ENCODE measurements at regions not wholly inside any gene's neighbourhood (a gene's known extent, or its start where the extent isn't known, plus 50 kb on each side); places are given as distances from the start of the nearest gene placed in this dataset.

DNA sequence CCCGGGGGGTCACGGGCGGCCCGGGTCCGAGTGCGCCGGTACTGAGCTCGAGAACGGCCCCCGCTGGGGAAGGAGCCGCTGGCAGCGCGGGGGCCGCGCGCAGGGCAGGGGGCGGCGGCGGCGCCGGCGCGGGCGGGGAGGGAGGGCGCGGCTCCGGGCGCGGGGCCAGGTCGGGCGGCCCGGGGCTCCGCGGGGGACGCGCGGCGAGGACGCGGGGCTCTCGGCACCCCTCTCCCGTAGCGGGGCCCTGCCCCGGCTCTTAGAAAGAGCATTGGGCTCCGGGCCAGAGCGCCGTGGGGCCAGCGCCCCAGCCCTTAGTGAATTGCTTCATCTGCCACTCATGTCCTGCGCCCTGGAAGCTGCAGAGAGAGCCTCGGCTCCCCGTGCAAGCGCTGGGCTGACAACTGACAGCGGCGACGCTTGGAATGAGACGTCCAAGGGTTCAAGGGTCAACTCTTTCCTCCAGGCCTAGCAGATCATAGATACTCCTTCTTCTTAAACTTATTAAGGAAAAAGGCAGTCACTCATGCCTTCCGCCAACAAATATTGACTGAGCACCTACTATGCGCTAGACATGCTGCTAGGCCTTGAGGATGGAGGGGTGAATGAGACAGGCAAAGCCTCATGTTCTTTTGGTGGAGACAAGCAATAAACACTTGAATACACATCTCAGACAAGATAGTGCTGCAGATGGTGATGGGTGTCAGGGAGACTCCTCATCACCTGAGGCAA, 140.8 kb downstream of the SMAD6 start:
- RAD21 ChIA-PET (ENCODE audit: low non-redundant PET in 1 of 2, low total read pairs in 2 of 2, uncharacterized antibody in 2 of 2, unreplicated experiment in 2 of 2): no interaction called here
- H3K4me2 ChIP-seq (ENCODE audit: low read length): peak overlapping the region; percentile 93
- no peaks in the 10 kb centered on the region for H3K27me3 ChIP-seq (ENCODE audit: insufficient read depth, low read length)
- peaks cover 33 to 36% of the 10 kb centered on the region in 2 experiments for H3K4me1 ChIP-seq (ENCODE audit: control insufficient read depth in 1 of 2, insufficient read depth in 2 of 2, low read length in 2 of 2)
- ATAC-seq (peak; percentile 69), DNase-seq (ENCODE audit: low read depth, low spot score) (no peak)
- peak overlapping the region; percentile 41 for H3K9ac ChIP-seq (ENCODE audit: low read length)
- POLR2A ChIA-PET: interaction anchor here (1.1 kb wide), 1 partner anchor 9 kb away, joined by 3 read pairs; no protein-coding TSS in a partner anchor
- intact Hi-C loops (cut with micrococcal nuclease): loop anchor here (5.0 kb wide), 1 partner anchor 41 kb away; no protein-coding TSS in a partner anchor
- no peaks in the 10 kb centered on the region for H4K20me1 ChIP-seq (ENCODE audit: insufficient read depth)
- peak overlapping the region; percentile 88 for H3K27ac ChIP-seq (ENCODE audit: low read depth, low read length)
- H2AFZ ChIP-seq (ENCODE audit: low read depth, low read length, poor library complexity, severe bottlenecking): no peak overlapping the region
- no peaks in the 10 kb centered on the region for H3K9me2 ChIP-seq (ENCODE audit: insufficient read depth)
- no peaks in the 10 kb centered on the region for H3K79me2 ChIP-seq (ENCODE audit: insufficient read depth, low read length)
- H3K36me3 ChIP-seq (ENCODE audit: control insufficient read depth in 1 of 2, insufficient read depth in 2 of 2, low read length in 2 of 2): no peaks in the 10 kb centered on the region
- TF ChIP-seq ELF1 (IDR thresholded peaks at IDR 0.05; ENCODE audit: borderline replicate concordance, low read depth) (no peak), CEBPB (IDR thresholded peaks at IDR 0.05; ENCODE audit: low read depth) (no peak), ZNF274 (IDR thresholded peaks at IDR 0.05; ENCODE audit: low read depth, low read length) (no peak)
- TF ChIP-seq, protein P1, sequence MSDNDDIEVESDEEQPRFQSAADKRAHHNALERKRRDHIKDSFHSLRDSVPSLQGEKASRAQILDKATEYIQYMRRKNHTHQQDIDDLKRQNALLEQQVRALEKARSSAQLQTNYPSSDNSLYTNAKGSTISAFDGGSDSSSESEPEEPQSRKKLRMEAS (IDR thresholded peaks at IDR 0.05): peak; percentile 28; the same call in 1 of the 2 replicates
- CTCF ChIA-PET: interaction anchor here (0.6 to 1.7 kb wide), 2 partner anchors 9 to 16 kb away, joined by 3 to 9 read pairs; no protein-coding TSS in a partner anchor
- peak overlapping the region; percentile 40 to 53 for H3K4me3 ChIP-seq (replicated peaks in 1 of 2; ENCODE audit: low read depth in 1 of 2, low read length in 2 of 2)
- BruUV-seq (replicated peaks): no TSS peak
- no peaks in the 10 kb centered on the region for H3K9me3 ChIP-seq (ENCODE audit: control insufficient read depth in 1 of 2, insufficient read depth in 1 of 2, low read depth in 1 of 2, low read length in 2 of 2)

DNA sequence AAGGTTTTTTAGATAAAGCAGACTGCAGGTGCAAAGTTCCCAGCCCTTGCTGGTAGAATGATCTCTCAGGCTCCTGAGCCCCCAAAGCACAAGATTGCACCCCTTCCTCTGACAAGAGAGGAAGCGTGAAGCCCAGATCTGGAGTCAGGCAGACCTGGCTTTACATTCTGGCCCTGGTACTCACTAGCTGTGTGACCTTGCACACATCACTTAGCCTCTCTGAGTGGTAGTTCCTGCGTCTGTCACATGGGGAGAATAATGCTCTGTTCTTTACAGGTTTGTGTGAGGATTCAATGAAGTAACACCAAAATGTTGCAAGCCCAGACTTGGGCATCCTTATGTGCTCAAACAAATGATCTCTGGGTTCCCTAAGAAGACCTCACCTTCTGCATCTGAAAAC, 141.5 kb downstream of the SMAD6 start:
- BruUV-seq (replicated peaks): TSS peak; percentile 46
- Histone ChIP-seq H2AFZ (ENCODE audit: low read depth, low read length, poor library complexity, severe bottlenecking) (no peak overlapping the region), H3K4me2 (ENCODE audit: low read length) (peak overlapping the region; percentile 93), H3K27me3 (ENCODE audit: insufficient read depth, low read length) (no peaks in the 10 kb centered on the region), H3K9ac (ENCODE audit: low read length) (no peak overlapping the region), H4K20me1 (ENCODE audit: insufficient read depth) (no peaks in the 10 kb centered on the region), H3K79me2 (ENCODE audit: insufficient read depth, low read length) (no peaks in the 10 kb centered on the region), H3K27ac (ENCODE audit: low read depth, low read length) (peak overlapping the region; percentile 65; the same call in 1 of the 2 replicates), H3K9me3 (ENCODE audit: control insufficient read depth in 1 of 2, insufficient read depth in 1 of 2, low read depth in 1 of 2, low read length in 2 of 2) (no peaks in the 10 kb centered on the region), H3K9me2 (ENCODE audit: insufficient read depth) (no peaks in the 10 kb centered on the region), H3K4me1 (ENCODE audit: control insufficient read depth in 1 of 2, insufficient read depth in 2 of 2, low read length in 2 of 2) (peaks cover 30 to 33% of the 10 kb centered on the region in 2 experiments), H3K4me3 (replicated peaks in 1 of 2; ENCODE audit: low read depth in 1 of 2, low read length in 2 of 2) (no peak overlapping the region), H3K36me3 (ENCODE audit: control insufficient read depth in 1 of 2, insufficient read depth in 2 of 2, low read length in 2 of 2) (no peaks in the 10 kb centered on the region)
- POLR2A ChIA-PET: no interaction called here
- RAD21 ChIA-PET (ENCODE audit: low non-redundant PET in 1 of 2, low total read pairs in 2 of 2, uncharacterized antibody in 2 of 2, unreplicated experiment in 2 of 2): no interaction called here
- intact Hi-C loops (cut with micrococcal nuclease): loop anchor here (5.0 kb wide), 1 partner anchor 41 kb away; no protein-coding TSS in a partner anchor
- CTCF ChIA-PET: interaction anchor here (1.7 kb wide), 1 partner anchor 8 kb away, joined by 9 read pairs; no protein-coding TSS in a partner anchor
- DNase-seq (ENCODE audit: low read depth, low spot score) (no peak), ATAC-seq (no peak)
- TF ChIP-seq, protein P2, sequence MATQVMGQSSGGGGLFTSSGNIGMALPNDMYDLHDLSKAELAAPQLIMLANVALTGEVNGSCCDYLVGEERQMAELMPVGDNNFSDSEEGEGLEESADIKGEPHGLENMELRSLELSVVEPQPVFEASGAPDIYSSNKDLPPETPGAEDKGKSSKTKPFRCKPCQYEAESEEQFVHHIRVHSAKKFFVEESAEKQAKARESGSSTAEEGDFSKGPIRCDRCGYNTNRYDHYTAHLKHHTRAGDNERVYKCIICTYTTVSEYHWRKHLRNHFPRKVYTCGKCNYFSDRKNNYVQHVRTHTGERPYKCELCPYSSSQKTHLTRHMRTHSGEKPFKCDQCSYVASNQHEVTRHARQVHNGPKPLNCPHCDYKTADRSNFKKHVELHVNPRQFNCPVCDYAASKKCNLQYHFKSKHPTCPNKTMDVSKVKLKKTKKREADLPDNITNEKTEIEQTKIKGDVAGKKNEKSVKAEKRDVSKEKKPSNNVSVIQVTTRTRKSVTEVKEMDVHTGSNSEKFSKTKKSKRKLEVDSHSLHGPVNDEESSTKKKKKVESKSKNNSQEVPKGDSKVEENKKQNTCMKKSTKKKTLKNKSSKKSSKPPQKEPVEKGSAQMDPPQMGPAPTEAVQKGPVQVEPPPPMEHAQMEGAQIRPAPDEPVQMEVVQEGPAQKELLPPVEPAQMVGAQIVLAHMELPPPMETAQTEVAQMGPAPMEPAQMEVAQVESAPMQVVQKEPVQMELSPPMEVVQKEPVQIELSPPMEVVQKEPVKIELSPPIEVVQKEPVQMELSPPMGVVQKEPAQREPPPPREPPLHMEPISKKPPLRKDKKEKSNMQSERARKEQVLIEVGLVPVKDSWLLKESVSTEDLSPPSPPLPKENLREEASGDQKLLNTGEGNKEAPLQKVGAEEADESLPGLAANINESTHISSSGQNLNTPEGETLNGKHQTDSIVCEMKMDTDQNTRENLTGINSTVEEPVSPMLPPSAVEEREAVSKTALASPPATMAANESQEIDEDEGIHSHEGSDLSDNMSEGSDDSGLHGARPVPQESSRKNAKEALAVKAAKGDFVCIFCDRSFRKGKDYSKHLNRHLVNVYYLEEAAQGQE (IDR thresholded peaks at IDR 0.05; ENCODE audit: low read depth): no peak
- no peak for TF ChIP-seq CBX3 (IDR thresholded peaks at IDR 0.05; ENCODE audit: low read depth)
- TF ChIP-seq TCF7L2 (IDR thresholded peaks at IDR 0.05; ENCODE audit: borderline replicate concordance, extremely low read depth, insufficient read depth, insufficient read length): no peak
- no peak for TF ChIP-seq SP1 (IDR thresholded peaks at IDR 0.05; ENCODE audit: low read depth)
- TF ChIP-seq SRF (IDR thresholded peaks at IDR 0.05; ENCODE audit: low read depth): no peak
- no peak for TF ChIP-seq POLR2AphosphoS5 (IDR thresholded peaks at IDR 0.05; ENCODE audit: low read depth, low read length)
- TF ChIP-seq POLR2A (IDR thresholded peaks at IDR 0.05; ENCODE audit: borderline replicate concordance, extremely low read depth, insufficient read depth, insufficient read length): no peak
- TF ChIP-seq EZH2 (IDR thresholded peaks at IDR 0.05): no peak
- no peak for TF ChIP-seq EZH2phosphoT487 (IDR thresholded peaks at IDR 0.05; ENCODE audit: borderline replicate concordance)
- TF ChIP-seq, protein P3, sequence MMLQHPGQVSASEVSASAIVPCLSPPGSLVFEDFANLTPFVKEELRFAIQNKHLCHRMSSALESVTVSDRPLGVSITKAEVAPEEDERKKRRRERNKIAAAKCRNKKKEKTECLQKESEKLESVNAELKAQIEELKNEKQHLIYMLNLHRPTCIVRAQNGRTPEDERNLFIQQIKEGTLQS (IDR thresholded peaks at IDR 0.05): no peak
- no peak for TF ChIP-seq RAD21 (IDR thresholded peaks at IDR 0.05; ENCODE audit: low read depth)
- no peak for TF ChIP-seq ZNF274 (IDR thresholded peaks at IDR 0.05; ENCODE audit: low read depth, low read length)
